ENCODE measurements at regions not wholly inside any gene's neighbourhood (a gene's known extent, or its start where the extent isn't known, plus 50 kb on each side); places are given as distances from the start of the nearest gene placed in this dataset.

GRCh38 chr6:123744840-123745239 is 58.8 kb upstream of the NKAIN2 start:
- no peak for TF ChIP-seq POLR2A (IDR thresholded peaks at IDR 0.05)
- no peak for TF ChIP-seq CTCF (IDR thresholded peaks at IDR 0.05)
- no peak for TF ChIP-seq EP300 (IDR thresholded peaks at IDR 0.05)
- TF ChIP-seq POLR2AphosphoS5 (IDR thresholded peaks at IDR 0.05), result no peak
